GM18909 (cell line): ENCODE measurements at regions not wholly inside any gene's neighbourhood (a gene's known extent, or its start where the extent isn't known, plus 50 kb on each side); places are given as distances from the start of the nearest gene placed in this dataset.

Experiments used
- ATAC-seq: cut with Tn5 transposase; IDR thresholded peaks from one replicate; pipeline ENCODE4 v1.9.1; 2021; ENCODE audit warnings: mild to moderate bottlenecking; ENCODE audit not compliant: unreplicated experiment, poor library complexity

DNA sequence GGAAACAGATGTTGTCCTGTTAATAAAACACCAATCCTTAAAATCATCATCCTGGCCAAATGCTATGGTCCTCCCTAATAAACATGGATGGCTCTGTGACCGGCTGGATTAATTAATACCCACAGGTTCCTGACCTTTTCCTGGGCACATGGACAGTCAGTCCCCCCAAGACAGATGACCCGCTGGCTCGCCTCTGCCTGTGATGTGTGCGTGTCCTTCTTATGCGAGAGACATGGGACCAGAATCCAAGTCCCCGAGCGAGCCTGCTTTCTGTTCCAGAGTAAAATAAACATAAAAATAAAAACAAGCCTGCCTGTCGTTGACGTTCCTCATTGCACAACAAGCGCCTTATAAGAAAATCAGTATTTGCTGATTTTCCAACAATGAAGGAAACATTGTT lies 378.3 kb upstream of the TSHZ3 start:
- ATAC-seq: no peak

- ATAC-seq: no peak
Measured at GRCh38 chr19:31730270-31730669, 381.0 kb upstream of the TSHZ3 start.

GRCh38 chr19:31733591-31733990 lies 384.4 kb upstream of the TSHZ3 start:
- ATAC-seq: no peak

GRCh38 chr19:31742249-31742648 lies 393.0 kb upstream of the TSHZ3 start:
- ATAC-seq: no peak

DNA sequence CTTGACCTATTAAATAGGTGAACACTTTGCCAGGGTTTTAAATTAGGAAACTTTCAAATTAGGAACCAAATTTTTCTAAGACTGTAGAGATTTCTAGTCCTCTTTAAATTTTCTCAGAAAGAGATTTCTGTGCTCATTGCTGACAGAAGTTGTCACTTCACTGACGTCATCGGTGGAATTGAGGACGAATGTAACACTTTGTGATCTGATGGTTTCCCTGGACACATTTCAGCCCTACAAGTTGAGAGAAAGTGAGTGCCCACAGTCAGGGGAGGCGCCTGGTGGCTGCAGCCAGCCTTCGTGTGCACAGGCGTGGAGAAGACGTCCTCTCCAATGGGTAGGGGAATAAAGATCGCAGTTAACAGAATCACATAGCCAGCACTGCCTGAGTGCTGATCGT lies 396.5 kb upstream of the TSHZ3 start:
- ATAC-seq: no peak

DNA sequence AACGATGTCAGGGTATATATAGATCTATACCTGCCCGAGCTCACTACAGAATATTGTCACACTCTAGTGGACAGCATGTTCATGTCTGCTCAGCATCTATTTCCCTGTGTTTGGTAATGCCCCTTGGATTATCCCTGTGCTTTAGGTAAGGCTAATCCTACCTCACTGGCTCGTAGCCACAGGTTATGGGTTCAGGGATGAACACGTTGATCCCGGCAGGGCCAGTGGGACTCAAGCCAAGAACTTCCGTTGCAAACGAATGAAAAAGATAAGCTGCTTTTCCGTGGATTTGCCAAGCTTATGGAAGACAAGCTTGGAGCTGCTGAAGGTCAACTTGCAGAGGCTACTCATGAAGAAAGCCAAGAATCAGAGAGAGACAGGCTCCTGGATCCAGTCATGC lies 400.0 kb upstream of the TSHZ3 start:
- no peak for ATAC-seq

- ATAC-seq: no peak
Measured at GRCh38 chr19:31759359-31759758, 410.1 kb upstream of the TSHZ3 start.

GRCh38 chr19:31761281-31761913 lies 412.2 kb upstream of the TSHZ3 start:
- ATAC-seq: no peak

DNA sequence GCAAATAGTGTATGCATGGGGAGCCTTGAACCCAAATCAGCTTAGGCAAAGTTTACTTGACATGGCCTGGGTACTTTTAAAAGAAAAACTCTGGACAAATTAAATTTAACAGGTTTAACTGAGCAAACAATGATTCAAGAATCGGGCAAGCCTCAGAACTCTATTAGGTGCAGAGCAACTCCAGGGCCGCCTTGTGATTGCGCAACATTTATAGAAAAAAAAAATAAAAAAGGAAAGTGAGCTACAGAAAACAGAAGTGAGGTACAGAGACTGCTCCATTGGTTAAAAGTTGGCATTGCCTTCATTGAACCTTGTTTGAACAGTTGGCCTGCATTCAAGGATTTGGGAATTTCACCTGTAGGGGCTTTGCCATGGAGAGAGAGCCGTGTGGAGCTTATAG lies 421.0 kb upstream of the TSHZ3 start:
- no peak for ATAC-seq

DNA sequence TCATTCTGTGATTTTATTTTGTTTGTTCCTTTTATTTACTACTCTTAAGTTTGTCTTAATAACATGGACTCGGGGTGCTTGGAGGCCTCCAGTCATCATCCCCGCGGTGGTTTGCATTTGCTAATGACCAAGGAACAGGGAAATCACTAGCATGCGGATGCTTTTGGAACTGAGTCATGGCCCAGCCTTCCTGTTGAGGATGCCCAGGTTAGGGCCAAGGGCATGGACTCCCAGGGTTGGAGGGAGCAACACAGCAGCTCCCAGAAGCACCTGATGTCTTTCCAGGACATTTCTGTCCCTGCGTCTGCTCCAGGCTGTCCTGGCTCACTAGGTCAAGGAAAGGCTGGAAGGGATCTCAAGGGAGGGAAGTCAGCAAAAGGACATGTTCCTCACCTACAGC lies 423.7 kb upstream of the TSHZ3 start:
- ATAC-seq: no peak

GRCh38 chr19:31781542-31781941 lies 432.3 kb upstream of the TSHZ3 start:
- no peak for ATAC-seq

GRCh38 chr19:31783592-31783991 lies 434.4 kb upstream of the TSHZ3 start:
- no peak for ATAC-seq

DNA sequence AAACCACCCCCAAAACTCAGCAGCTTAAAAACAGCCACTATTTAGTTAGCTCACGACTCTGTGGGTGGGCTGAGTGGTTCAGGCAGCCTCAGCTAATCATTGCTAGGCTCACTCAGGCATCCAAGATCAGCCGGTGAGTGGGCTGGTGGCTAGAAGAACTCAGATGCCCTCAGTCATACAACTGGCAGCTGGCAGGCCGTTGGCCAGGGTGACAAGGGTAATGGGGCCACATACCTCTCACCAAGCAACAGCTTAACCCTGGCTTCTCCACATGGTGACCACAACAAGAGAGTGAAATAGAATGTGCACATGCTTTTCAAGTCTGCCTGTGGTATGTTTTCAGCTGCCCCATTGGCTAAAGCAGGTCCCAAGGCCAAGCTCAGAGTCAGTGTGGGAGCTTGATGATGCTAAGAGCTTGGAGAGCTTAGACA lies 435.4 kb upstream of the TSHZ3 start:
- ATAC-seq: no peak

- ATAC-seq: no peak
Measured at GRCh38 chr19:31801611-31802010, 452.4 kb upstream of the TSHZ3 start.

DNA sequence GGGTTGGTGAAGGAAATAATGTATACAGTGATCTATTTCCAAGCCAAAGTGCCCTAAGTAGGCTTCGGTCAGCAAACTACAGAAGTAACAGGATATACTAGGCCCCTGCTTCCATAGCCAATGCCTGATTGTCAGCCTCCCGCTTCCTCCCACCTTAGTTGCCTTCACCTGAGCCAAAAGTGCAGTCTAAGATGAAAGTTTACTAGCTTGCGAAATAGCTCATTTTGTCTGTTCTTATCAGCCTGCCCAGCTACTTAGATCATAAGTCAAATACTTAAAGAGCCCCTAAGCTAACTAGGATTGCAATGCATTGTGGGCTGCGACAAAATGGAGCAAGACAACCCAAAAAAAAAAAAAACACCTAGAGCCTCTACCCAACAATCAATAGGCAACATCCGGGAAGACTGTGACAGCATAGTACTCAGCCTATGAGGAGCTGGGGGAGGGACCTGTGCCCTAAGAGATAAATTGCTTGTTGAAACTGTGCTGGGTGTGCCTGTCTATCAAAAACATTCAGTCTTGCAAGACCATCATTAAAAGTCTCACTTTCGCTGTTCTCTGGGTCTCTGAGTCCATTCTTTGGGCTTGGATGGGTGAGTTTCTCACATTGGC lies 454.7 kb upstream of the TSHZ3 start:
- no peak for ATAC-seq

DNA sequence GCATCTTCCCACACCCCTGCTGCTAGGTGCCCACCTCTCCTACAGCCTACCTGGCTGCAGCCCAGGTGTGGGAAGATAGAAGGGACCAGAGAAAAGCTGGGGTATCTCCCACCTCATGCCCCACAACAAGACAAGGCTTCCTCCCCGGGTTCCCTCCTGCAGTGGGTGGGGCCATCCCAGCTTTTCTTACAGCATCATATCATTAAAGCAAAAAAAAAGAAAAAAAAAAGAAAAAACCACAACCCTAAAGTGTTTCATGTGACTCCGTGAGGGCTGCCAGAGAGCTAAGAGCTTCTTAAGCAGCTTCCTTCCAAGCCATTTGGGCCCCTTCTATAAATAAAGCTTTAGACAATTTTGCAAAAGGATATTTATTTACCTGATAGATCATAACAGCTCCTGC lies 455.4 kb upstream of the TSHZ3 start:
- ATAC-seq: no peak

GRCh38 chr19:31810536-31811109 lies 461.4 kb upstream of the TSHZ3 start:
- no peak for ATAC-seq

DNA sequence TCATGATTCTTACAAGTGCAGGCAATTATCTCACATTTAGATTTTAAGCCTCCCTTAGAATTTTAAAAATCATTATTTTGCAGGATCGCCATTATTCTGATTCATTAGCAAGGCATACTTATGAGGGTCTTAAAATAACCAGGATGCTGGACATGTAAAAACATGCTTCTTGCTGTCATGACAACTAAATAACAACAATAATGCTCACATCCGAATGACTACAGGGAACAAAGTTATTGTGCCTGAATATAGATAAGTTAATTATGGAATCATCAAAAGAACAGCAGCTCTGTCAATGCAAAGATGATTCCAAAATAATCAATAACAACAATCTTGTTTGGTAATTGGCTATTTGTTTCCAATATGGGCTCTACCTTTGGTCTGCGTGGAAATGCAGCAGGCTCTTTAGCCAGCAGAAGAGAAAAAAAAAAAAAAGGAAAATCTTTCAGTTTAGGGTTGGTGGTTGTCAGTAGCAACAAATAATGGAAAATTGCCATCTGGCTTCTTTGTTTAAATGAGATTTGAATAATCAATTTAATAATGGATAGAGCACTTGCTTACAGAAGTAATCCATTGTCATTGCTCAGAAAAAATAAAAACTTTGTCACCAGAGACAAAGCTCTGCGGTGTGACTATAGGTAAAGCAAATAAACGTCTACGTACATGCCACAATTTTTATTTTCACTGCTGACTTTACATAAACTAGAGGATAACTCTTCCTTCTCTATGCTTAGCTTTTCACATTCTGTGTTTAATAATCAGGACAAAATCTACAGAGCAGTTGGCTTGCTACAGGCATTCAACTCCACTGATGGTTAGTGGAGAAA lies 468.9 kb upstream of the TSHZ3 start:
- ATAC-seq: no peak

- ATAC-seq: no peak
Measured at GRCh38 chr19:31818798-31819105, 469.5 kb upstream of the TSHZ3 start.

GRCh38 chr19:31819837-31820236 lies 470.6 kb upstream of the TSHZ3 start:
- ATAC-seq: no peak

- ATAC-seq: no peak
Measured at GRCh38 chr19:31821346-31821745, 472.1 kb upstream of the TSHZ3 start.
